ENCODE measurements at regions not wholly inside any gene's neighbourhood (a gene's known extent, or its start where the extent isn't known, plus 50 kb on each side); places are given as distances from the start of the nearest gene placed in this dataset.

- no peak for DNase-seq
Observed at GRCh38 chr2:146161256-146161882, 1641.5 kb upstream of the ZEB2 start.

GRCh38 chr2:146158072-146158674, 1638.3 kb upstream of the ZEB2 start:
- DNase-seq, result no peak

- no peak for DNase-seq
Observed at GRCh38 chr2:146147448-146148012, 1627.6 kb upstream of the ZEB2 start.

- no peak for DNase-seq
Observed at GRCh38 chr2:146143971-146144370, 1624.1 kb upstream of the ZEB2 start.

GRCh38 chr2:146138820-146139219, 1618.9 kb upstream of the ZEB2 start:
- no peak for DNase-seq

- DNase-seq, result no peak
Observed at GRCh38 chr2:146135245-146135644, 1615.3 kb upstream of the ZEB2 start.

GRCh38 chr2:146131785-146132184, 1611.9 kb upstream of the ZEB2 start:
- no peak for DNase-seq

- no peak for DNase-seq
Observed at GRCh38 chr2:146131048-146131447, 1611.1 kb upstream of the ZEB2 start.

- DNase-seq, result no peak
Observed at GRCh38 chr2:146130290-146130689, 1610.4 kb upstream of the ZEB2 start.

- DNase-seq, result no peak
Observed at GRCh38 chr2:146129231-146129630, 1609.3 kb upstream of the ZEB2 start.

- DNase-seq, result no peak
Observed at GRCh38 chr2:146128216-146128615, 1608.3 kb upstream of the ZEB2 start.

GRCh38 chr2:146125551-146125950, 1605.6 kb upstream of the ZEB2 start:
- no peak for DNase-seq

GRCh38 chr2:146124741-146125140, 1604.8 kb upstream of the ZEB2 start:
- no peak for DNase-seq

GRCh38 chr2:146123714-146124113, 1603.8 kb upstream of the ZEB2 start:
- DNase-seq, result no peak

GRCh38 chr2:146123256-146123655, 1603.3 kb upstream of the ZEB2 start:
- no peak for DNase-seq

- no peak for DNase-seq
Observed at GRCh38 chr2:146119586-146119985, 1599.7 kb upstream of the ZEB2 start.

- no peak for DNase-seq
Observed at GRCh38 chr2:146108993-146109392, 1589.1 kb upstream of the ZEB2 start.

GRCh38 chr2:146094185-146094584, 1574.3 kb upstream of the ZEB2 start:
- DNase-seq, result no peak

GRCh38 chr2:146081459-146081858, 1561.5 kb upstream of the ZEB2 start:
- DNase-seq, result no peak

- no peak for DNase-seq
Observed at GRCh38 chr2:146080925-146081324, 1561.0 kb upstream of the ZEB2 start.

- DNase-seq, result no peak
Observed at GRCh38 chr2:146079216-146079615, 1559.3 kb upstream of the ZEB2 start.

- no peak for DNase-seq
Observed at GRCh38 chr2:146077156-146077555, 1557.2 kb upstream of the ZEB2 start.

GRCh38 chr2:146068051-146068450, 1548.1 kb upstream of the ZEB2 start:
- no peak for DNase-seq

- no peak for DNase-seq
Observed at GRCh38 chr2:146048141-146048540, 1528.2 kb upstream of the ZEB2 start.
